ENCODE measurements at regions not wholly inside any gene's neighbourhood (a gene's known extent, or its start where the extent isn't known, plus 50 kb on each side); places are given as distances from the start of the nearest gene placed in this dataset.

GRCh38 chr10:4653160-4653559, 172.8 kb upstream of the AKR1E2 start (continued):
- TF ChIP-seq, protein P1, sequence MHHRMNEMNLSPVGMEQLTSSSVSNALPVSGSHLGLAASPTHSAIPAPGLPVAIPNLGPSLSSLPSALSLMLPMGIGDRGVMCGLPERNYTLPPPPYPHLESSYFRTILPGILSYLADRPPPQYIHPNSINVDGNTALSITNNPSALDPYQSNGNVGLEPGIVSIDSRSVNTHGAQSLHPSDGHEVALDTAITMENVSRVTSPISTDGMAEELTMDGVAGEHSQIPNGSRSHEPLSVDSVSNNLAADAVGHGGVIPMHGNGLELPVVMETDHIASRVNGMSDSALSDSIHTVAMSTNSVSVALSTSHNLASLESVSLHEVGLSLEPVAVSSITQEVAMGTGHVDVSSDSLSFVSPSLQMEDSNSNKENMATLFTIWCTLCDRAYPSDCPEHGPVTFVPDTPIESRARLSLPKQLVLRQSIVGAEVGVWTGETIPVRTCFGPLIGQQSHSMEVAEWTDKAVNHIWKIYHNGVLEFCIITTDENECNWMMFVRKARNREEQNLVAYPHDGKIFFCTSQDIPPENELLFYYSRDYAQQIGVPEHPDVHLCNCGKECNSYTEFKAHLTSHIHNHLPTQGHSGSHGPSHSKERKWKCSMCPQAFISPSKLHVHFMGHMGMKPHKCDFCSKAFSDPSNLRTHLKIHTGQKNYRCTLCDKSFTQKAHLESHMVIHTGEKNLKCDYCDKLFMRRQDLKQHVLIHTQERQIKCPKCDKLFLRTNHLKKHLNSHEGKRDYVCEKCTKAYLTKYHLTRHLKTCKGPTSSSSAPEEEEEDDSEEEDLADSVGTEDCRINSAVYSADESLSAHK (tag by site-specific recombination; IDR thresholded peaks at IDR 0.05) = peak; percentile 85
- TF ChIP-seq ZBTB1 (tag by site-specific recombination; IDR thresholded peaks at IDR 0.05) (0 out of 2 replicates have a peak, but pooled peaks have one; percentile 43), ZNF274 (IDR thresholded peaks at IDR 0.05; ENCODE audit: low read length) (no peak), ZNF274 (tag by site-specific recombination; IDR thresholded peaks at IDR 0.05; ENCODE audit: borderline replicate concordance) (no peak), ZNF341 (tag by site-specific recombination; IDR thresholded peaks at IDR 0.05; ENCODE audit: low read depth) (peak; percentile 81), IKZF3 (tag by site-specific recombination; IDR thresholded peaks at IDR 0.05) (peak; percentile 93), ZNF658 (tag by site-specific recombination; IDR thresholded peaks at IDR 0.05) (no peak), ZNF571 (tag by site-specific recombination; IDR thresholded peaks at IDR 0.05) (no peak), ZNF157 (tag by site-specific recombination; IDR thresholded peaks at IDR 0.05) (no peak), ZNF324 (tag by site-specific recombination; IDR thresholded peaks at IDR 0.05) (no peak), ZNF398 (tag by site-specific recombination; IDR thresholded peaks at IDR 0.05) (0 out of 2 replicates have a peak, but pooled peaks have one; percentile 13), ZNF837 (tag by site-specific recombination; IDR thresholded peaks at IDR 0.05) (no peak), PATZ1 (tag by site-specific recombination; IDR thresholded peaks at IDR 0.05) (no peak; the same call in 1 of the 2 replicates), ZNF473 (tag by site-specific recombination; IDR thresholded peaks at IDR 0.05) (no peak), ZBTB44 (tag by site-specific recombination; IDR thresholded peaks at IDR 0.05) (peak; percentile 76; the same call in 1 of the 2 replicates), GLIS2 (tag by site-specific recombination; IDR thresholded peaks at IDR 0.05) (peak; percentile 54), ZNF394 (tag by site-specific recombination; IDR thresholded peaks at IDR 0.05; ENCODE audit: borderline replicate concordance) (0 out of 2 replicates have a peak, but pooled peaks have one; percentile 38), AEBP2 (tag by site-specific recombination; IDR thresholded peaks at IDR 0.05; ENCODE audit: borderline replicate concordance) (no peak), SP2 (tag by site-specific recombination; IDR thresholded peaks at IDR 0.05) (no peak), ZNF239 (tag by site-specific recombination; IDR thresholded peaks at IDR 0.05) (no peak), ZNF629 (tag by site-specific recombination; IDR thresholded peaks at IDR 0.05) (peak; percentile 84), ZNF366 (tag by site-specific recombination; conservative IDR thresholded peaks at IDR 0.05) (peak; percentile 86), ZSCAN16 (tag by site-specific recombination; IDR thresholded peaks at IDR 0.05) (no peak), ZNF501 (tag by site-specific recombination; IDR thresholded peaks at IDR 0.05) (no peak), ZNF664 (tag by site-specific recombination; IDR thresholded peaks at IDR 0.05) (no peak; the same call in 1 of the 2 replicates), ZNF423 (tag by site-specific recombination; IDR thresholded peaks at IDR 0.05) (no peak), ZBTB48 (tag by site-specific recombination; IDR thresholded peaks at IDR 0.05) (no peak), ZNF768 (tag by site-specific recombination; IDR thresholded peaks at IDR 0.05) (no peak; the same call in 1 of the 2 replicates), KLF16 (tag by site-specific recombination; IDR thresholded peaks at IDR 0.05) (0 out of 2 replicates have a peak, but pooled peaks have one; percentile 26)
- TF ChIP-seq, protein P2, sequence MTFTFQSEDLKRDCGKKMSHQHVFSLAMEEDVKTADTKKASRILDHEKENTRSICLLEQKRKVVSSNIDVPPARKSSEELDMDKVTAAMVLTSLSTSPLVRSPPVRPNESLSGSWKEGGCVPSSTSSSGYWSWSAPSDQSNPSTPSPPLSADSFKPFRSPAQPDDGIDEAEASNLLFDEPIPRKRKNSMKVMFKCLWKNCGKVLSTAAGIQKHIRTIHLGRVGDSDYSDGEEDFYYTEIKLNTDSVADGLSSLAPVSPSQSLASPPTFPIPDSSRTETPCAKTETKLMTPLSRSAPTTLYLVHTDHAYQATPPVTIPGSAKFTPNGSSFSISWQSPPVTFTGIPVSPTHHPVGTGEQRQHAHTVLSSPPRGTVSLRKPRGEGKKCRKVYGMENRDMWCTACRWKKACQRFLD (tag by site-specific recombination; IDR thresholded peaks at IDR 0.05) = no peak
- TF ChIP-seq, protein P3, sequence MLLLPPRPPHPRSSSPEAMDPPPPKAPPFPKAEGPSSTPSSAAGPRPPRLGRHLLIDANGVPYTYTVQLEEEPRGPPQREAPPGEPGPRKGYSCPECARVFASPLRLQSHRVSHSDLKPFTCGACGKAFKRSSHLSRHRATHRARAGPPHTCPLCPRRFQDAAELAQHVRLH (tag by site-specific recombination; IDR thresholded peaks at IDR 0.05) = 0 out of 2 replicates have a peak, but pooled peaks have one; percentile 40
